ENCODE measurements at regions not wholly inside any gene's neighbourhood (a gene's known extent, or its start where the extent isn't known, plus 50 kb on each side); places are given as distances from the start of the nearest gene placed in this dataset.

- TF ChIP-seq POLR2AphosphoS5 (IDR thresholded peaks at IDR 0.05; ENCODE audit: borderline replicate concordance, low read depth, low read length) (no peak), EZH2 (IDR thresholded peaks at IDR 0.05) (no peak)
Observed at GRCh38 chr21:26332867-26333266, 162.3 kb upstream of the APP start.

All from SK-N-MC (cell line).